ENCODE measurements at regions not wholly inside any gene's neighbourhood (a gene's known extent, or its start where the extent isn't known, plus 50 kb on each side); places are given as distances from the start of the nearest gene placed in this dataset.
"Not testable (repeated sequence)": the region's sequence is repeated elsewhere in the genome, so short reads cannot be mapped to it uniquely, and the experiment has no call there.

DNA sequence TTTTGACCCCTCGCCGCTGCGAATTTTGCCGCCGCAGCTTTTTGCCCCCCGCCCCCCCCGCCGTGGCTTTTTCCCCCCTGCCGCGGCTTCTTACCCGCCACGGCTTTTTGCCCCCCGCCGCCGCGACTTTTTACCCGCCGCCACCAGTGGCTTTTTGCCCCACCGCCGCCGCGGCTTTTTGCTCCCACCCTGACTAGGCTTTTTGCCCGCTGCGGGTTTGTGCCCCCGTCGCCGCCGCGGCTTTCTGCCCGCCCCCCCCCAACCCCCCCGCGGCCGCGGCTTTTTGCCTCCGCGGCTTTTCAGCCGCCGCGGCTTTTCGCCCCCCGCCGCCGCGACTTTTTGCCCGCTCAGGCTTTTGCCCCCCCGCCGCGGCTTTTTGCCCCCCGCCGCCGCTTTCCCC, 598.1 kb downstream of the GOLGA6L6 start:
- H3K4me3 ChIP-seq (ENCODE audit: low read depth in 1 of 3, low read length in 3 of 3) = peak overlapping the region in 1 of 3 donors; percentile 37
- no peak for TF ChIP-seq FOXA1 (IDR thresholded peaks at IDR 0.05)
- H3K27ac ChIP-seq (ENCODE audit: low read depth in 1 of 2, low read length in 2 of 2) = no peak overlapping the region
- peaks cover 0 to 2% (median 0%) of the 10 kb centered on the region in 4 donors for H3K4me1 ChIP-seq (ENCODE audit: control insufficient read depth in 4 of 4, insufficient read depth in 4 of 4, low read length in 3 of 4)
- H3K9ac ChIP-seq (ENCODE audit: low read depth in 1 of 2, low read length in 2 of 2) = no peak overlapping the region
- 26% methylated on average over 51 of the region's 51 CpGs for WGBS
- H3K36me3 ChIP-seq (ENCODE audit: control insufficient read depth in 4 of 4, insufficient read depth in 3 of 4, low read depth in 1 of 4, low read length in 3 of 4) = no peaks in the 10 kb centered on the region
- H3K9me3 ChIP-seq (ENCODE audit: control insufficient read depth in 4 of 4, low read length in 3 of 4) = peaks cover 0 to 2% (median 0%) of the 10 kb centered on the region in 4 donors
- H3K27me3 ChIP-seq (ENCODE audit: control insufficient read depth in 4 of 4, insufficient read depth in 4 of 4, low read length in 3 of 4) = no peaks in the 10 kb centered on the region
- DNase-seq (ENCODE audit: low spot score) = no peak

DNA sequence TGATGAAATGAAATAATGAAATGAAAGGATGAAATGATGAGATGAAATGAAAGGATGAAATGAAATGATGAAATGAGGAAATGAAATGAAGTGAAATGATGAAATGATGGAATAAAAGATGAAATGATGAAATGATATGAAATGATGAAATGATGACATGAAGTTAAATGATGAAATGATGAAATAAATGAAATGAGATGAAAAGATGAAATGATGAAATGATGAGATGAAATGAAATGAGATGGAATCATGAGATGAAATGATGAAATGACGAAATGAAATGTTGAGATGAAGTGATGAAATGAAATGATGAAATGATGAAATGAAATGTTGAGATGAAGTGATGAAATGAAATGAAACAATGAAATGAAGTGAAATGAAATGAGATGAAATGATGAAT, 638.3 kb downstream of the GOLGA6L6 start:
- 35% methylated on average over 1 of the region's 1 CpG for WGBS
- H3K27ac ChIP-seq (ENCODE audit: low read depth in 1 of 2, low read length in 2 of 2); H3K4me1 ChIP-seq (ENCODE audit: control insufficient read depth in 4 of 4, insufficient read depth in 4 of 4, low read length in 3 of 4): not testable (repeated sequence)

DNA sequence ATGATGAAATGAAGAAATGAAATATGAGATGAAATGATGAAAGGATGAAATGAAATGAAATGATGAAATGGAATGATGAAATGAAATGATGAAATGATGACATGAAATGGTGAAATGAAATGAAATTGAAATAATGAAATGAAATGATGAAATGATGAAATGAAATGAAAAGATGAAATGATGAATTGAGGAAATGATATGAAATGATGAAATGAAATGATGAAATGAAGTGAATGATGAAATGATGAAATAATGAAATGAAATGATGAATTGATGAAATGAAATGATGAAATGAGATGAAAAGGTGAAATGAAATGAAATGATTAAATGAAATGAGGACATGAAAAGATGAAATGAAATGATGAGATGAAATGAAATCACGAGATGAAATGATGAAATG, 639.2 kb downstream of the GOLGA6L6 start:
- not testable (repeated sequence) for H3K4me1 ChIP-seq (ENCODE audit: control insufficient read depth in 4 of 4, insufficient read depth in 4 of 4, low read length in 3 of 4); DNase-seq (ENCODE audit: low spot score); H3K27ac ChIP-seq (ENCODE audit: low read depth in 1 of 2, low read length in 2 of 2); H3K36me3 ChIP-seq (ENCODE audit: control insufficient read depth in 4 of 4, insufficient read depth in 3 of 4, low read depth in 1 of 4, low read length in 3 of 4); H3K27me3 ChIP-seq (ENCODE audit: control insufficient read depth in 4 of 4, insufficient read depth in 4 of 4, low read length in 3 of 4); H3K4me3 ChIP-seq (ENCODE audit: low read depth in 1 of 3, low read length in 3 of 3); H3K9me3 ChIP-seq (ENCODE audit: control insufficient read depth in 4 of 4, low read length in 3 of 4); H3K9ac ChIP-seq (ENCODE audit: low read depth in 1 of 2, low read length in 2 of 2)
- WGBS = 56% methylated on average over 1 of the region's 1 CpG

More for the DNA sequence above, 638.3 kb downstream of the GOLGA6L6 start:
- H3K4me3 ChIP-seq (ENCODE audit: low read depth in 1 of 3, low read length in 3 of 3); H3K9ac ChIP-seq (ENCODE audit: low read depth in 1 of 2, low read length in 2 of 2); H3K36me3 ChIP-seq (ENCODE audit: control insufficient read depth in 4 of 4, insufficient read depth in 3 of 4, low read depth in 1 of 4, low read length in 3 of 4); H3K9me3 ChIP-seq (ENCODE audit: control insufficient read depth in 4 of 4, low read length in 3 of 4); H3K27me3 ChIP-seq (ENCODE audit: control insufficient read depth in 4 of 4, insufficient read depth in 4 of 4, low read length in 3 of 4); DNase-seq (ENCODE audit: low spot score): not testable (repeated sequence)

DNA sequence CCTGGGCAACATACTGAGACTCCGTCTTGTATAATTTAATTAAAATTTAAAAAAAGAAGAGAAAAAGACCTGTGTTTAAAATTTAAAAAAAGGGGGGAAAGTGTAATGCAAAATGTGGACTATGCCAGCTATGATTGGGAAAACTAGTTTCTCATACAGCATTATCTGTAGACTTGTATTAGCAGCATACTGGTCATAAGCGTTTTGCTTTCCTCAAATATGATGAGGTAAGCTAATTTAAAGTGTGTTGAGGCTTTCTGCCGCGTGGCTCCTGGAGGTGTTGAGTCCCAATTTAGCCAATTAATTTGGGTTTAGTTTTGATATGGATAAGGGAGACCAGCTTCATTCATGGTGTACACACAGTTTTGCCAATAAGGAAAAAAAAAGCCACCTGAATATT, 640.2 kb downstream of the GOLGA6L6 start:
- H3K27ac ChIP-seq (ENCODE audit: low read depth in 1 of 2, low read length in 2 of 2); H3K9ac ChIP-seq (ENCODE audit: low read depth in 1 of 2, low read length in 2 of 2); H3K9me3 ChIP-seq (ENCODE audit: control insufficient read depth in 4 of 4, low read length in 3 of 4); DNase-seq (ENCODE audit: low spot score); H3K4me3 ChIP-seq (ENCODE audit: low read depth in 1 of 3, low read length in 3 of 3); H3K27me3 ChIP-seq (ENCODE audit: control insufficient read depth in 4 of 4, insufficient read depth in 4 of 4, low read length in 3 of 4); H3K36me3 ChIP-seq (ENCODE audit: control insufficient read depth in 4 of 4, insufficient read depth in 3 of 4, low read depth in 1 of 4, low read length in 3 of 4); H3K4me1 ChIP-seq (ENCODE audit: control insufficient read depth in 4 of 4, insufficient read depth in 4 of 4, low read length in 3 of 4): not testable (repeated sequence)
- WGBS = 59% methylated on average over 4 of the region's 4 CpGs

DNA sequence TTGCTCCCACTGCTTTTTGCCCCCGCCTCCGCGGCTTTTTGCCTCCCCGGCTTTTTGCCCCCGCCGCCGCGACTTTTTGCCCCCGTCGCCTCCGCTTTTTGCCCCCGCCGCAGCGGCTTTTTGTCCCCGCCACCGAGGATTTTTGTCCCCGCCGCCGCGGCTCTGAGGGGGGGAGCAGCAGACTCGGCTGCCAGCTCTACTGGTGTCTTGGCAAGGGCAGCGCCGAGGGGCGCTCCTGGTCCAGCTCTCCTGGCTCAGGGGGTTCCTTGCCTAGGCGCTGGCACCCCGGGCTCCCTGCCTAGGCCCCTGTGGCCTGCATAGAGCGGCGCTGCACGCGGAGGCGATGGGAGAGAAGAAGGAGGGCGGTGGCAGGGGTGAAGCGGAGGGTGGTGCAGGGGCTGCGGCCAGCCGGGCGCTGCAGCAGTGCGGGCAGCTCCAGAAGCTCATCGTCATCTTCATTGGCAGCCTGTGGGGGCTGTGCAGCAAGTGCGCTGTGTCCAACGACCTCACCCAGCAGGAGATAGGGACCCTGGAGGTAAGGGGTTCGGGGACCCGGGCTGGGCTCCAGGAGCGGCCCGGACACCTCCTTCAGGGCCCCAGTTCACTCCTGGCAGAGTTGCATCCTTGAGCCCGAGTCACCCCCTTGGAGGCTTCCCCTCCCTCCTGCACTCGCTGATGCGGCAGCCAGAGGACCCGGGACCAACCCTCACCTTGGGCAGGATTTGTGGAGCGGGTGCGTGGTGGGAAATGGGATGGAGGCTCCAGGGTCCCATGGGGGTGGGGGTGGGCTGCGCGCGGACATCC, 642.4 kb downstream of the GOLGA6L6 start:
- H3K9me3 ChIP-seq (ENCODE audit: control insufficient read depth in 4 of 4, low read length in 3 of 4) = peaks cover 0 to 1% (median 0%) of the 10 kb centered on the region in 4 donors
- no peak for DNase-seq (ENCODE audit: low spot score)
- H3K9ac ChIP-seq (ENCODE audit: low read depth in 1 of 2, low read length in 2 of 2) = no peak overlapping the region
- H3K36me3 ChIP-seq (ENCODE audit: control insufficient read depth in 4 of 4, insufficient read depth in 3 of 4, low read depth in 1 of 4, low read length in 3 of 4) = no peaks in the 10 kb centered on the region
- no peak overlapping the region for H3K27ac ChIP-seq (ENCODE audit: low read depth in 1 of 2, low read length in 2 of 2)
- WGBS = 59% methylated on average over 53 of the region's 53 CpGs
- H3K27me3 ChIP-seq (ENCODE audit: control insufficient read depth in 4 of 4, insufficient read depth in 4 of 4, low read length in 3 of 4) = no peaks in the 10 kb centered on the region
- H3K4me1 ChIP-seq (ENCODE audit: control insufficient read depth in 4 of 4, insufficient read depth in 4 of 4, low read length in 3 of 4) = no peaks in the 10 kb centered on the region
- no peak overlapping the region for H3K4me3 ChIP-seq (ENCODE audit: low read depth in 1 of 3, low read length in 3 of 3)
- TF ChIP-seq, protein P1, sequence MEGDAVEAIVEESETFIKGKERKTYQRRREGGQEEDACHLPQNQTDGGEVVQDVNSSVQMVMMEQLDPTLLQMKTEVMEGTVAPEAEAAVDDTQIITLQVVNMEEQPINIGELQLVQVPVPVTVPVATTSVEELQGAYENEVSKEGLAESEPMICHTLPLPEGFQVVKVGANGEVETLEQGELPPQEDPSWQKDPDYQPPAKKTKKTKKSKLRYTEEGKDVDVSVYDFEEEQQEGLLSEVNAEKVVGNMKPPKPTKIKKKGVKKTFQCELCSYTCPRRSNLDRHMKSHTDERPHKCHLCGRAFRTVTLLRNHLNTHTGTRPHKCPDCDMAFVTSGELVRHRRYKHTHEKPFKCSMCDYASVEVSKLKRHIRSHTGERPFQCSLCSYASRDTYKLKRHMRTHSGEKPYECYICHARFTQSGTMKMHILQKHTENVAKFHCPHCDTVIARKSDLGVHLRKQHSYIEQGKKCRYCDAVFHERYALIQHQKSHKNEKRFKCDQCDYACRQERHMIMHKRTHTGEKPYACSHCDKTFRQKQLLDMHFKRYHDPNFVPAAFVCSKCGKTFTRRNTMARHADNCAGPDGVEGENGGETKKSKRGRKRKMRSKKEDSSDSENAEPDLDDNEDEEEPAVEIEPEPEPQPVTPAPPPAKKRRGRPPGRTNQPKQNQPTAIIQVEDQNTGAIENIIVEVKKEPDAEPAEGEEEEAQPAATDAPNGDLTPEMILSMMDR (IDR thresholded peaks at IDR 0.05; ENCODE audit: low read depth, low read length, missing input control) = no peak
- TF ChIP-seq, protein P2, sequence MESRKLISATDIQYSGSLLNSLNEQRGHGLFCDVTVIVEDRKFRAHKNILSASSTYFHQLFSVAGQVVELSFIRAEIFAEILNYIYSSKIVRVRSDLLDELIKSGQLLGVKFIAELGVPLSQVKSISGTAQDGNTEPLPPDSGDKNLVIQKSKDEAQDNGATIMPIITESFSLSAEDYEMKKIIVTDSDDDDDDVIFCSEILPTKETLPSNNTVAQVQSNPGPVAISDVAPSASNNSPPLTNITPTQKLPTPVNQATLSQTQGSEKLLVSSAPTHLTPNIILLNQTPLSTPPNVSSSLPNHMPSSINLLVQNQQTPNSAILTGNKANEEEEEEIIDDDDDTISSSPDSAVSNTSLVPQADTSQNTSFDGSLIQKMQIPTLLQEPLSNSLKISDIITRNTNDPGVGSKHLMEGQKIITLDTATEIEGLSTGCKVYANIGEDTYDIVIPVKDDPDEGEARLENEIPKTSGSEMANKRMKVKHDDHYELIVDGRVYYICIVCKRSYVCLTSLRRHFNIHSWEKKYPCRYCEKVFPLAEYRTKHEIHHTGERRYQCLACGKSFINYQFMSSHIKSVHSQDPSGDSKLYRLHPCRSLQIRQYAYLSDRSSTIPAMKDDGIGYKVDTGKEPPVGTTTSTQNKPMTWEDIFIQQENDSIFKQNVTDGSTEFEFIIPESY (IDR thresholded peaks at IDR 0.05) = no peak
- no peak for TF ChIP-seq RAD21 (IDR thresholded peaks at IDR 0.05)
- no peak for TF ChIP-seq HNF4A (conservative IDR thresholded peaks at IDR 0.05)
- TF ChIP-seq GABPA (IDR thresholded peaks at IDR 0.05 in 1 of 2, conservative IDR thresholded peaks at IDR 0.05 in 1 of 2) = no peak
- no peak for TF ChIP-seq NR2F2 (IDR thresholded peaks at IDR 0.05)
- TF ChIP-seq HNF4G (IDR thresholded peaks at IDR 0.05) = no peak
- no peak for TF ChIP-seq EGR1 (IDR thresholded peaks at IDR 0.05; ENCODE audit: low read depth in 2 of 2)
- TF ChIP-seq, protein P3, sequence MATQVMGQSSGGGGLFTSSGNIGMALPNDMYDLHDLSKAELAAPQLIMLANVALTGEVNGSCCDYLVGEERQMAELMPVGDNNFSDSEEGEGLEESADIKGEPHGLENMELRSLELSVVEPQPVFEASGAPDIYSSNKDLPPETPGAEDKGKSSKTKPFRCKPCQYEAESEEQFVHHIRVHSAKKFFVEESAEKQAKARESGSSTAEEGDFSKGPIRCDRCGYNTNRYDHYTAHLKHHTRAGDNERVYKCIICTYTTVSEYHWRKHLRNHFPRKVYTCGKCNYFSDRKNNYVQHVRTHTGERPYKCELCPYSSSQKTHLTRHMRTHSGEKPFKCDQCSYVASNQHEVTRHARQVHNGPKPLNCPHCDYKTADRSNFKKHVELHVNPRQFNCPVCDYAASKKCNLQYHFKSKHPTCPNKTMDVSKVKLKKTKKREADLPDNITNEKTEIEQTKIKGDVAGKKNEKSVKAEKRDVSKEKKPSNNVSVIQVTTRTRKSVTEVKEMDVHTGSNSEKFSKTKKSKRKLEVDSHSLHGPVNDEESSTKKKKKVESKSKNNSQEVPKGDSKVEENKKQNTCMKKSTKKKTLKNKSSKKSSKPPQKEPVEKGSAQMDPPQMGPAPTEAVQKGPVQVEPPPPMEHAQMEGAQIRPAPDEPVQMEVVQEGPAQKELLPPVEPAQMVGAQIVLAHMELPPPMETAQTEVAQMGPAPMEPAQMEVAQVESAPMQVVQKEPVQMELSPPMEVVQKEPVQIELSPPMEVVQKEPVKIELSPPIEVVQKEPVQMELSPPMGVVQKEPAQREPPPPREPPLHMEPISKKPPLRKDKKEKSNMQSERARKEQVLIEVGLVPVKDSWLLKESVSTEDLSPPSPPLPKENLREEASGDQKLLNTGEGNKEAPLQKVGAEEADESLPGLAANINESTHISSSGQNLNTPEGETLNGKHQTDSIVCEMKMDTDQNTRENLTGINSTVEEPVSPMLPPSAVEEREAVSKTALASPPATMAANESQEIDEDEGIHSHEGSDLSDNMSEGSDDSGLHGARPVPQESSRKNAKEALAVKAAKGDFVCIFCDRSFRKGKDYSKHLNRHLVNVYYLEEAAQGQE (IDR thresholded peaks at IDR 0.05) = no peak
- TF ChIP-seq YY1 (IDR thresholded peaks at IDR 0.05) = no peak

All from liver (tissue), 8 donors.